Neural progenitor cell (in vitro differentiated cells): ENCODE measurements at regions not wholly inside any gene's neighbourhood (a gene's known extent, or its start where the extent isn't known, plus 50 kb on each side); places are given as distances from the start of the nearest gene placed in this dataset.

ENCODE experiments used
- CTCF ChIP-seq: fragments of 200-600 bp; sonication (generic); IDR thresholded peaks from 2 replicates; pipeline ENCODE4 v1.5.1; 2017; ENCODE audit warnings: antibody characterized with exemption, mild to moderate bottlenecking
- EZH2 ChIP-seq: fragments of 200-600 bp; sonication (generic); IDR thresholded peaks from 2 replicates; pipeline ENCODE4 v1.6.1; 2017; ENCODE audit warnings: antibody characterized with exemption, mild to moderate bottlenecking, moderate library complexity

- TF ChIP-seq CTCF (no peak), EZH2 (no peak)
Observed at GRCh38 chr7:17090751-17091150, 207.7 kb upstream of the AHR start.
